HG02678 (cell line): ENCODE measurements at regions not wholly inside any gene's neighbourhood (a gene's known extent, or its start where the extent isn't known, plus 50 kb on each side); places are given as distances from the start of the nearest gene placed in this dataset.

Source experiments
- ATAC-seq: cut with Tn5 transposase; IDR thresholded peaks from one replicate; pipeline ENCODE4 v1.9.1; 2021; ENCODE audit warnings: mild to moderate bottlenecking, moderate library complexity; ENCODE audit not compliant: unreplicated experiment

DNA sequence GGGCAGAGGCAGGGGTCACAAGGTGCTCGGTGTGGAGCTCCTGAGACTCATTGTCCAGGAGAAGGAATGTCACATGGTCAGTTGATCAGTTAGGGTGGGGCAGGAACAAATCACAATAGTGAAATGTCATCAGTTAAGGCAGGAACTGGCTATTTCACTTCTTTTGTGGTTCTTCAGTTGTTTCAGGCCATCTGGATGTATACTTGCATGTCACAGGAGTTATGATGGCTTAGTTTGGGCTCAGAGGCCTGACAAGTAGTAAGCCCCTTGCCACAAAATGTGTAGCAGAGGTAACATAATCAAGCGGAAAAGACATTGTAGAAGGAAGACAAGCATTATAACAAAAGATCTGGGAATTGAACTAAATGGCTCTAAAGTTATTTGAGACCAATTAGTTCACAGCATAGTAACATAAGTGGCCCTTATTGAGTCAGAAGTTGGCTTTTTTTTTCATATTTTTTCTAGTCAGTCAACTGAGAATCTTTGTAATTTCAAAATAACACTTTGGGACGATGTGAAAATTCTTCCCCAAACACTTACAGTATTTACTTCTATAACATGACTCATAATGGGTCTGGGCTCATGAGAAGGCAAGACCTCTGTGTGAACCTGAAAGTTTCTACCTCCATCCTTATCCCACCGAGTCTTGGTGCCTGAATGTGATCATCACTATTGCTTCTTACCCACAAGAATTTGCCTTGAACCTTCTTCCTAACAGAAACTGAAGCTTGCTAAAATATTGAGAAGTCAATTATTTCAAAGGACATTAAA, 137.0 kb upstream of the DPT start:
- no peak for ATAC-seq

DNA sequence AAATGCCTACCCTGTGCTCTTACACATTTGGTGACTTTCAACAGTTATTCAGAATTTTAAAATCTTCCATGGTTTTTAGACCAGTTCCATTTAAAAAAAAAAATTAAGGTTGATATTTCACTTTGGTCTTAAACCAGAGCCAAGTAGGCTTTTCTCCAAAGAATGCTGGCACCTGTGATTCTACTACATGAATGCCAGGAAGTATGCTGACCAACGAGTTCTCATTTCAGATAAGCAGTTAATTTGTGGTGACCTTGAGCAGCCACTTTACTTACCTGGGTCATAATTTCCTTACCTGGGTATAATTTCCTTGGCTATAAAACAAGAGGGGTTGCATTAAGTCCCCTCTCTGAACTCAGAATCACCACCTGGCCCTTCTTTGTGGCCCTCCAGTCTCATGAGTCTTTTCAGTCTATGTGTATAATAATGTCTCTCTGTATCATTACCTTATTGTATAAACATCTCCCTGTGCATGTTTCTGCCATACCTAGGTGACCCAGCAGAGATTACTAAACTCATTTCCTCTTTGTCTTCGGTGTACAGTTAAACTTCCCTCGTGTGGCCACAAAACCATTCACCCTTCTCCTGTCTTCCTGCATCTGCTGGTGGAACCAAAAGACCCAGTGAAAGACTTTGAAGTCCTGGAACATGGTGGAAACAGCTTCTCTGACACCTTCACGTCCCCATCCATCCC, 139.1 kb upstream of the DPT start:
- ATAC-seq: no peak

DNA sequence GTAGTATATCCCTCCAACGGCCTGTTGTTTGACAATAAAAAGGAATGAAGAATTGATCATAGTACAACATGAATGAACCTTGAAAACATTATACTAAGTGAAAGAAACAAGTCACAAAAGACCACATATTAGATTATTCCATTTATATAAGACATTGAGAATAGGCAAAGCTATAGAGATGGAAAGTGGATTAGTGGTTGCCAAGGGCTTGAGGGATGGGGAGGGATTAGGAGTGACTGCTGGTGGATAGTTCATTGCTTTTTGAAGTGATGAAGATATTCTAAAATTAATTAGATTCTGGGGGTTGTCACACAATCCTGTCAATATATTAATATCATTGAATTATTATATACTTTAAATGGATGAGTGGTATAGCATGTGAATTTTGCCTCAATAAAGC, 142.5 kb upstream of the DPT start:
- no peak for ATAC-seq

DNA sequence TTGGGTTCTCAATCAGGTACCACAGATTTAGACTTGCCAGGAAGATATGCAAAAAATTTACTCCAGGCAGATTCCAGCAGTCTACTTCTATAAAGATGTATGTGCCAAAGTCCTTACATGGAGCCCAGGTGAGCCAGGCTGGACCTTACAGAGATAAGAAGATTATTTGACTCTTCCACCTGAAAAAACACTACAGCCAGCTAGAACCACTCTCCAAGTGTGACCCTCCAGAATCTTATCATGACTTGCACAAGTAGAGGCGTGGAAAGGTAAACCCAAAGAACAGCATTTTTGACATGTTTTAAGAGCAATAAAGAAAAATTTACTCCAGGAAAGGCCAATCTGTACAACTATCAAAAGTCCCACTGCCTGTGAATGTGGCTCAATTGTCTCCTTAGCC, 146.8 kb upstream of the DPT start:
- no peak for ATAC-seq

DNA sequence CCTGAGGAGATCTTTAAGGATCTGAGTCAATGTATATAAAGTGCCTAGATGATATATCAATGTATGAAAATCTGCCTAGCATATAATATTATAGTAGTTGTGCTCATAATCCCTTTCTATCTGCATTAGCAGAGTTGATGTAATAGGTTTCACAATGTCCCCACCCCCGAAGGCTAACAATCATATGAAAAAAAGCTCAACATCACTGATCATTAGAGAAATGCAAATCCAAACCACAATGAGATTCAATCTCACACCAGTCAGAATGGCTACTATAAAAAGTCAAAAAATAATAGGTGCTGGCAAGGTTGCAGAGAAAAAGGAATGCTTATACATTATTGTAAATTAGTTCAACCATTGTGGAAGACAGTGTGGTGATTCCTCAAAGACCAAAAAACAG, 147.8 kb upstream of the DPT start:
- ATAC-seq: no peak

DNA sequence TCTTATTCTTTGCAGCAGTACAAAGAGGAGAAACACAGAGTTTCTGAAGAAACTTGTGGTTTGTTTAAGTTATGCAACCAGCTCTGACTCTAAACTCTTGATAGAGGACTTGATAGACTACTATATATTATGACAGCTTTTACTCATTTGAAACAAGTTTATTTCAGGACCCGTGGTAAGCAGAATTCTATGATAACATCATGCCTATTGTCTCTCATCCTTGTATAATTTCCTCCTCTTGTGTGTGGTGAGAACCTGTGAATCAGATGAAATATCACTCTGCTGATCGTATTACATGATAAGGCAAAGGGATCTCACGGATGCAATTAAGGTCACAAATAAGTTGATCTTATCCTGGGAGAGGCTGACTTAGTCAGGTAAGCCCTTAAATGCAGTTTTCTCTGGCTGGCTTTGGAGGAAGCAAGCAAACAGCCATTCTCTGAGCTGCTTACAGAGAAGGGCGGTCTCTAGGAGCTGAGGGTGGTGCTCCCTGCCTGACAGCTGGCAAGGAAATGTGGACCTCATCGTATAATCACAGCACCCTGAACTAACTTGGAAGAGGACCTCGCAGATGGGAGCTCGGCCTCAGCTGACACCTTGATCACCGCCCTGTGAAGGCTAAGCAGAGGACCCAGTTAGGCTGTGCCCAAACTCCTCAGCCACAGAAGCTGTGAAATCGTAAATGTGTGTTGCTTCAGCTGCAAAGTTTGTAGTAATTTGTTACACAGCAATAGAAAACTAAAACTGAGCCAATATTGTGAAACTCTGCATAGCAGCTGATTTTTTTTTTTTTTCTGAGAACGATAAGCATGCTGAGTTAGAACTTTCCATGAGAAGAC, 151.1 kb upstream of the DPT start:
- ATAC-seq: no peak

DNA sequence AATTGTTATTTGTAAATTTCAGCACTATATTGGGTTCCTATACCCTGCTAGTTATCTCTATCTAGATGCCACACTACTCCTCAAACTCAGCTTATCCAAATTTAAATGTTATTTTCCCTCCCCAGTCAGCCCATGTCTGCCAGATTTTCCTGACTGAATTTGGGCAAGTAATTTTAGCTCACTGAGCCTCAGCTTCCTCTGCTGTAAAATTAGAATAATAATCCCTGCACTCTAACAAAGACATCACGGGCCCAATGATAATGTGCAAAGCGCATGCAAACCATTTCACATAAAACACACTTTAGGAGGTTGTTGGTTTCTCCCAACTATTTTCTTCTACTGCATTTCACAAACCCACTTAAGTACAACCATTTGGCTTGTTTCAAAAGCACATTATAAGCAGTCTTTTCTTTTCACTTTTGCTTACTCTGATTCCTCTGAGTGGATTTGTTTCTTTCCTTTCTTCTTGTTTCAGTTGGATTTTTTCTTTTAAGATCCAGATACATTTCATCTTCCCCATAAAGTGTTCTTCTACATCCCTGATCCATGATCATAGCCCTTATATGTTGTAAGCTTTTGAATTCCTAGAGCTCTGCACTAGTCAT, 152.8 kb upstream of the DPT start:
- ATAC-seq: no peak

DNA sequence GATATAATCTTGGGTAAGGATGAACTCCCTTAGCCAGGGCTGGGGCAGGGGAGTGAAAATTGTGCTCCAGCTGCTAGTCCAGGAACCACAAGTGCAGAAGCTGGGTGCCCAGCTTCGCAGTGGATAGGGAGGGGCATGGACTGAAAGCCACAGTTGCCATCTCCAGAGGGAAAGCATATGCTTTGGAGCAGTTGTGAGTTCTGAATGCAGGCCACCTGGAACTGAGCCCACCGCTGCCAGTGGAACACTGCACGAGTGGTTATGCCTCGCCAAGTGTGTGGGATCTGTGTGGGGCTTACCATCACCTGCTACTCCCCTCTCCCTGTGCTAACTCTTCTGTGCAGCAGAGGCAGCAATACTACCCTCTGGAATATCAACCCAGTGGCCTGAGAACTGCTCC, 158.4 kb upstream of the DPT start:
- no peak for ATAC-seq

DNA sequence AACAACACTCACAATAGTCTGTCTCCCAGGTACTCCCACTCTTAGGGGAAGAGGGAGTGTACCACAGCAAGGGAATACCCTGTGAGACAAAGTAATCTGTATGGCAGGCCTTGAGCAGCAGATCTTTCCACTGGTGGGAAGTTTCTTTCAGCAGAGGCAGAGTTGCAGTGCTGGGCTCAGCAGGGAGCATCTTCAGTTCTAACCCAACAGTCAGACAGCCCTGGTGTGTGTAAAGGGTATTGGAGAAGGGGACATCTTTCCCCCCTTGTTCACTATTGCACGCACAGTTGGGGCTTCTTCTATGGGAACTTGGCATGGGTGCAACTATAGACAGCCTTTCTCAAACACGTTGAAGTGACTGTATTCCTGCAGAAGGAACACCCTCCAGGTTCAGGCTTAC, 159.4 kb upstream of the DPT start:
- ATAC-seq: no peak

DNA sequence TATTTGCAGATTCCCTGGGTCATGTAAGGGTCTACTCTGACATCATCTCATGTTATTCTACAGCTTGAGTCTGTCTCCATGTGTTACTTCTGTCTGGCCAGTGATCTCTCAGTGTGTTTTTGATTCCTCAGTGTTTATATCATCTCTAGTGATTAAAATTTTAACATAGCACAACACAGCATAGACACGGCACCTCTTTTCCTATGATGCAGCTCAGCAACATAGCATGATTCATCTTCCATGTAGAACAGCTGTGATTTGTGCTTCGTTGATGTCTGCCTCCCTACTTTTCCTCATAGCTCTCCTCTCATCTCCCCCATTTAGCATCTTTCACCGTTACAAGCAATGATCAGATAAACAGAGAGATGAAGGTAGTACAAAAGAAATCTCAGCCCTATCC, 163.9 kb upstream of the DPT start:
- ATAC-seq: no peak

DNA sequence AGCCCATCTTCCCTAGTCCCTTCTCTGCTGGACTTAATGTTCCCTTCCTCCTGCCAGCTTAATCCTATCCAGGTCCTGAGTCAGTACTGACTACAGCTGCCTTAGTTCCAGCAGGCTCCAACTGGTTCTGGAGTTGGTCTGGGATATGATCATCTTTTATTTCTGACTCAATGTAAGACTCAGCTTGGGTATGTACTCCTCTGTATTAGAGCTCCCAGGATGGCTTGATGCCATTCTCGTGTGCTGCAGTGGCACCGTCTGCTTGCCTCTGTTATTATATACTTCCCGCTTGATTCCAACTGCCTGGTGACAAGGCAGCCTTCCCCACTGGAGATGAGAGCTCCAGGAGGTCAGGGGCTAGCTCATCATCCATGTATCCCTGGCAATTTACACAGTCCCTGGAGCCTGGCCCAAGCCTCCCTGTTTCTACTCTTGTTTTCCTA, 164.4 kb upstream of the DPT start:
- ATAC-seq: no peak

DNA sequence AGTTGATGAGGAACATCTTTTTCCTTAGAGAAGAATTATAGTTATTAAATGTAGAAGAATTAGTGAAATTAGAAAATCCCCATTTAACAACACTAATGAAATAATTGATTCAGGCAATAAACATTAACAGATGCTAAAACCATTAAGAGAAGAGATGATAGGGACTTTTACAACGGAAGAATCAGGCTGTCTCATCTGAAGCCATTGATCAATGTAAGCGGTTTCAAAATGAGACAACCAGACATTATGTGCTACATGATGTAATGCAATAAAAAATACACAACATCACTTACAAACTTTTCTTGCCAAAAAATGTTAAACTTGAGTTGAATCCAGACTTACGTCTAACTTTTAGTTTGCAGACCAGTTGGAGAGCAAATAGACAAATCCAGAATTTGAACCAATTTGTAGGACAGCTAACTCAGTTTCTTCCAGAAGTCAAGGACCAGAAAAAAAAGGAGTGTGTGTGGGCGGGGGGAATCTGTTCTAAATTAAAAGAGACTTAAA, 165.4 kb upstream of the DPT start:
- ATAC-seq: no peak

DNA sequence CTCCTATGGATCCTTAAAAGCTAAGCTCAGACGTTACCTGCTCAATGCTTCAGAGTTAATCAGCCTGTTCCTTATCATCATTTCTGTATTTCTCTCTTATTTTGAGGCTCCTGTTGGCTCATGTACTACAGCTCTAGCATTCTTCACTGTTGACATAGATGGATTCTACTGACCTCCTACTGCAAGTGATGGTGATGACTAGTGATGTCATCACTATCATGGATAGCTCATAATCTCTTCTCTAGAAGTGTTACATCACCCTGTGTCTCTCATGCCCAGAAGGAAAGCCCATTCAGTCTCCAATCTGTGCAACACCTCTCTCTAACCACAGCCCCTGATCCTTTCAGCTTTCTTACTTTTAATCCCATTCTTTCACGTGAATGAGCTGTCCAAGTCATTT, 168.2 kb upstream of the DPT start:
- ATAC-seq: no peak

DNA sequence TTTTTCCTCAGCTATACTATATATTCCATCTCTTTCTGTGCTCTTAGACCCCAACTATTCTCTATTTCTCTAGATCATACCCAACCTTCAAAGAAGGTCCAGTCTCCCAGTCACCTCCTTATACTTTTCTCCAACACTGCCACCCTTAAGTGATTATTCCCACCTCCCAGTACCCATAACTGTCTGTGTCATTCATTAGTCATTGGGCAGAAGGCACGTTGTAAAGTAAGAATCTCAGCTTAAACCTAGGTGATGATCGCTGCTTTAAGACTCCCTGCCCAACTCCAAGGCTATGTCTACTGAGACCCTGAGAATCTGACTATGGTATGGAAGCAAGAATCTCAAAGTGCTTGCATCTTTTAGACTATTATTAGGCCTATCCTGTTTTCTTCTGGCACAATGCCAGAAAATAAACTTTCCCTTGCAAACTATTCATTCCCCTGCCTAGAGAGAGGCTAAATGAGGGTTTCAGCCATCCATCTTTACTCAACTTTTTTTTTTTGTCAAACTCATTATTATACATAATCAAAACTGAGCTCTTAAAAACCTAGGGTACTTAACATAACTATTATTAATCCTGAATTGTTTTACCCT, 174.3 kb upstream of the DPT start:
- ATAC-seq: no peak

DNA sequence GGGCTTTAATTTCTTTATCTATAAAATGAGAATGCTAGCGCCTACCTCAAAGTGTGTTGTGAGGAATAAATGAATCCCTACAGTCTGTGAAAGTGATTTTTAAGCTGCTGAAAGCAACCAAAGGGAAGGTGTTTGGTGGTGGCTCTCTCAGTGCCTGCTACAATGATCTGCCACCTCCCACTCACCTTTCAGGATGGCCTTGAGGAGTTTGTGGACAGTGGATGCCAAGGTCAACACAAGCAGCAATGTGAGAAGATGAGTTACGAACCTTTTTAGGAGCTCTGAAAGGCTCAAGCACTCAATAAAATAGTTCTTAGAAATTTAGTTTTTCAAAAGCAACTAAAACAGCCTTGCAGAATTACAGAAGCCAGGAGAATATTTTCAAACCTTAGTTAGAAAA, 176.6 kb upstream of the DPT start:
- ATAC-seq: no peak

DNA sequence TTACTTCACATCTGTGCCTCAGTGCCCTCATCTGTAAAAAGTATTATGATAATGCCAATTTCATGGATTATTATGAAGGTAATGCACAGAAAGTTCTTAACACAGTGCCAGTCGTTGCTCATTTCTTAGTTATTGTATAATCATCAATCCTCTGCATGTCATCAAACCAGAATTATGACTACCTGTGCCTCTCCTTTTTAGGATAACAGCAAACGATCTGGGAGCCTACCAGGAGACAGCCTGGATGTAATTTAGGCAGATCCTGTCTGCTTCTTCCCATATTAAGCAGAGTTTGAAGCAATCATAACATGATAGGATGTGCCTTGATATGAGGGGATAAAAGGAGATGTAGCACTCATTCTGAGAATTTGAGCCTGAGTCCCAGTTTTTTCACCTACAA, 177.4 kb upstream of the DPT start:
- ATAC-seq: no peak

DNA sequence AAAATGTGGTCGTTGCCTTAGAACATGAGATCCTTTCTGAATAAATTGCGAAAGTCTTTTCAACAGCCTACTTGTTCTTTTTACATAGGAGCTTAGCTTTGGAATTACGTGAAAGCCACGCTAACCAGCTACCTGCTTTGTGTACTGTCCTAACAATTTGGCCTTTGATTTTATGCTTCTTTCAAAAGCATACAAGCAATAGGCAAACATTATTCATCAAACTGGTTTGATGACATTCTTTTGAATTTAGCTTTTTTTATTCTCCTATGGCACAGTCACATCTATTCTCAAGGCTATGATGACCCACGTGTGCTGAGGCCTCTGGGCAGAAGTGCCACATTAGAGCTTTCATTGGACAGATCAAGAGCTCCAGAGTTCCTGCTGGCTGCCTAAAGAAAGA, 178.0 kb upstream of the DPT start:
- no peak for ATAC-seq

DNA sequence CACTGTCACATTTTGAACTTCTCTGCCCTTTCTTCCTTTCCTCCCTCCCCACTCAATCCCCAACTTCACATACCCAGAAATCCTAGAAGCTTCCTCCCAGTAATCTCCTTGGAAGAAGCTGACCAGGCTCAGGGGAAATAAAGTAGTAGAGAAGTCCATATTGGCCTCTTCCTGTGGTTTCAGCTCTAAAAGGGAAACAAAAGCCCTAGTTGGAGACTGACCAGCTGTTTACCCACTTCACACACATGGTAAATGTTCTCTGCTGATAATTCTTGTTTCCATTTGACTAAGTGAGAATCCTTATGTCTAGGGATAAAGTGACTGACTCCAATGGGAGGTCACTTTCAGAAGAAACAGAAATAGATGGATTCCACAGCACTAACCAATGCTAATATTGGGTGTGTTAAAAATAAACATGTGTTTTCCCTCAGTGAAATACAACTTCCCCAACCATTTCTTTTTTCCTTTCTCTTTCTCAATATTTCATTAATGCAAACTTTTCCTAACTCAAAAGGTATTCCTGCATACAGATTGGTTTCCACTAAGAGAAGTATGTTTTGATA, 178.9 kb upstream of the DPT start:
- no peak for ATAC-seq

DNA sequence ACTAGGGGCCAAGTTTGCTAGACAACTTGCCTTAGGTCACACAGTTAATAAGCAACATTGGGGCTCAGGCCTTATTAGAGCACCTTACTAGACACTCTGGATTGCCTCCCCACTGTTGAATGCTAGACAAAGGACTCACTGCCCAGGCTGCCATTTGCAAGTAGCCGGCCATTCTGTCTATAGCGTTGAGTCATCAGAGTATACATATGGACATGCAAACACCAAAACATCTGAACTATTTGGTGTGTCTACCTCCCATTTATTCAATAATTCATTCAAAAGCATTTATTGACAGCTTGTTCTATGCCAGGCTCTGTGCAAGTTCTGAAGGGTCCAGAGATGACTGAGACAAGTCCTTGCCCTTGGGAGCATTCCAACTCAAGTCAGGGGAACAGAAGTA, 181.4 kb upstream of the DPT start:
- no peak for ATAC-seq

DNA sequence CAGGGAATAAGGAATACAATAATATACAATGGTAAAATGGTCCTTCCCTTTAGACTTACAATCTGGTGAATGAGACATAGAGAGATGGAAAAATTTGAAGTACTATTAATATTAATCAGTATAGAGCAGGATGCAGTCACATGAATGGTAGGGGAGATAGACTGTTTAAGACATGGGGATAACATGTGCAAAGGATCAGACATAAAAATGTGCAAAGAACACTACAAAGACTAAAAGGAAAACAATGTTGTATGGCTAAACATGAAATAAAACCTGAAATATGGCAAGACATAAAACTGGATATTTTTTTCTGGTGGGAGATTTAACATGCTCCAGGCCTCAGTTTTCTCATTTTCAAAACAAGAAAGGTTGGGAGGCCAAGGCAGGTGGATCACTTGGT, 182.4 kb upstream of the DPT start:
- ATAC-seq: no peak
